Epithelial cell of esophagus (primary cell): ENCODE measurements at regions not wholly inside any gene's neighbourhood (a gene's known extent, or its start where the extent isn't known, plus 50 kb on each side); places are given as distances from the start of the nearest gene placed in this dataset.
"Not testable (repeated sequence)": the region's sequence is repeated elsewhere in the genome, so short reads cannot be mapped to it uniquely, and the experiment has no call there.

ENCODE experiments used
- DNase-seq: peaks from one replicate; pipeline ENCODE4 v3.0.0; 2010; ENCODE audit warnings: low read depth
- H3K4me3 ChIP-seq: 2 replicates; pipeline ENCODE4 v1.5.1; 2011; ENCODE audit warnings: mild to moderate bottlenecking, low read length, control low read depth
- TF ChIP-seq, protein P1 (sequence below): IDR thresholded peaks from 2 replicates; pipeline ENCODE4 v1.5.1; 2011; ENCODE audit warnings: low read depth, mild to moderate bottlenecking, low read length, control low read depth, inconsistent platforms; ENCODE audit not compliant: insufficient read depth; ENCODE audit errors: missing control alignments

DNA sequence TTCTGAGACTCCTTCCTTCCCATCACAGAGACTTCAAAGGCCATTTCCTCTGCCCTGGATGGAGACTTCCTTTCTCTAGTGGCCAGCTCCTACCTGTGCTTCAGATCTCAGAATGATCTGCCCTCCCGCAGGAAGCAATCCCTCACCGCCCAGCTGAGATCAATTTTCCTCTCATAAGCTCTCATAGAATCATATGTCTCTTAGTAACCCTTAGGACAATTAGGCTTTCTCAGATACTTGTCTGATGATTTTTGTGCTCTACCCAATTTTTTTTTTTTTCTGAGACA is 212.6 kb upstream of the PRSS58 start:
- no peak overlapping the region for H3K4me3 ChIP-seq
- peak; percentile 11 for DNase-seq
- TF ChIP-seq, protein P1, sequence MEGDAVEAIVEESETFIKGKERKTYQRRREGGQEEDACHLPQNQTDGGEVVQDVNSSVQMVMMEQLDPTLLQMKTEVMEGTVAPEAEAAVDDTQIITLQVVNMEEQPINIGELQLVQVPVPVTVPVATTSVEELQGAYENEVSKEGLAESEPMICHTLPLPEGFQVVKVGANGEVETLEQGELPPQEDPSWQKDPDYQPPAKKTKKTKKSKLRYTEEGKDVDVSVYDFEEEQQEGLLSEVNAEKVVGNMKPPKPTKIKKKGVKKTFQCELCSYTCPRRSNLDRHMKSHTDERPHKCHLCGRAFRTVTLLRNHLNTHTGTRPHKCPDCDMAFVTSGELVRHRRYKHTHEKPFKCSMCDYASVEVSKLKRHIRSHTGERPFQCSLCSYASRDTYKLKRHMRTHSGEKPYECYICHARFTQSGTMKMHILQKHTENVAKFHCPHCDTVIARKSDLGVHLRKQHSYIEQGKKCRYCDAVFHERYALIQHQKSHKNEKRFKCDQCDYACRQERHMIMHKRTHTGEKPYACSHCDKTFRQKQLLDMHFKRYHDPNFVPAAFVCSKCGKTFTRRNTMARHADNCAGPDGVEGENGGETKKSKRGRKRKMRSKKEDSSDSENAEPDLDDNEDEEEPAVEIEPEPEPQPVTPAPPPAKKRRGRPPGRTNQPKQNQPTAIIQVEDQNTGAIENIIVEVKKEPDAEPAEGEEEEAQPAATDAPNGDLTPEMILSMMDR, result no peak

DNA sequence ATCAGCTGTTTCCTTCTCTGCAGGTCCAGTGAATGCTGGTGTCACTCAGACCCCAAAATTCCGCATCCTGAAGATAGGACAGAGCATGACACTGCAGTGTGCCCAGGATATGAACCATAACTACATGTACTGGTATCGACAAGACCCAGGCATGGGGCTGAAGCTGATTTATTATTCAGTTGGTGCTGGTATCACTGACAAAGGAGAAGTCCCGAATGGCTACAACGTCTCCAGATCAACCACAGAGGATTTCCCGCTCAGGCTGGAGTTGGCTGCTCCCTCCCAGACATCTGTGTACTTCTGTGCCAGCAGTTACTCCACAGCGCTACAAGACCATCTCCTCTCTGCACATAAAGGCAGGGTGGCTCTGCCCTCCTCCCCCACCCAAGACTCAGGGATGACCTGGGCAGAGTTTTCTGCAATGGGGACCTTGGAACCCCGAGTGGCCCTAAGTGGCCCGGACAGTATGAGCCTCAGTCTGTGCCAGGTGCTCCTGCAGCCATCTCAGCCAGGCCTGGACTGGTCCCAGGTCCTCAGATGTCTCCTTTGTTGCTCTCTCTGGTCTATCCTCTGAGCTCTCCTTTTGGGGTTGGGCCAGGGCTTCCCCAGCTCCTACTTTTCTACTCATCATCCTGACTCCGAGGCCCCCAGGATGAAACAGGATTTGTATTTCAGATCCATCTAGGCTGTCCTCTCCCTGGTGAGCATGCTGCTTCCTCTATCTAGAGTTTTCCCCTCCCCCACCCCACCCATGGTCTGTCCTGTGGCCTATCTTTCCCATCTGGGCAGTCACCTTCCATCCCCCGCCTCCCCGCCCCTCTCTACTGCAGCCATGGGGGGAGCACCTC is 212.1 kb upstream of the PRSS58 start:
- TF ChIP-seq, protein P1, result no peak
- H3K4me3 ChIP-seq, result no peak overlapping the region
- no peak for DNase-seq

DNA sequence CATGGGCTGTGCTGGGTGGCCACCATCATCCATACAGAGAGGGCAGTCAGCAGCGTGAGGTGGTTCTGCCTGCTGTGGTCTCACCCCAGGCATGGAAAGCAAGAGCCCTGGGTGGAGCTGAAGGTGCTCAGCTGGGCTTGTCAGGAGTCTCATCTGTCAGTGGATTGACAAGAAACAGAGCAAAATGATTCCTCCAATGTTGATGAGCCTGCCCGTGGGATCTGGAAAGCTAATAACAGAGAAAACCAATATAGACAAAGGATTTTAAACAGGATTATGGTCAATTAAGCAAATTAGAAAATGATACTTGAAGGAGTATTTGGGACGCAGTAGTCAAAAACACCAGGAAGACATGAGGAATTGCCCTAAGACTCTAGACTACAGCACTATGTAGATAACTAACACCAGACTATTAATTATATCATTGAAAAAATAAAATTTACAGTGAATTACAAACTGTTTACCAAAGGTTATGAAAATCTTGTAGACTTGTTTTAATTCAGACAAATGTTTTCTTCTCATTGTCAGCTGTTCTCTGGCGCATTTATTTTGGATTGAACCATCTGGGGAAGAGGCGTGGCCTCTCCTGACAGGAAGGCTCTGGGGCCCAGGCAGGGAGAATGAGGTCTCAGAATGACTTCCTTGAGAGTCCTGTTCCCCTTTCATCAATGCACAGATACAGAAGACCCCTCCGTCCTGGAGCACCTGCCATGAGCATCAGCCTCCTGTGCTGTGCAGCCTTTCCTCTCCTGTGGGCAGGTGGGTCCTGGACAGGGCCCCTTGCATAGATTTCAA is 211.2 kb upstream of the PRSS58 start:
- no peak for DNase-seq
- no peak overlapping the region for H3K4me3 ChIP-seq
- TF ChIP-seq, protein P1, result no peak

DNA sequence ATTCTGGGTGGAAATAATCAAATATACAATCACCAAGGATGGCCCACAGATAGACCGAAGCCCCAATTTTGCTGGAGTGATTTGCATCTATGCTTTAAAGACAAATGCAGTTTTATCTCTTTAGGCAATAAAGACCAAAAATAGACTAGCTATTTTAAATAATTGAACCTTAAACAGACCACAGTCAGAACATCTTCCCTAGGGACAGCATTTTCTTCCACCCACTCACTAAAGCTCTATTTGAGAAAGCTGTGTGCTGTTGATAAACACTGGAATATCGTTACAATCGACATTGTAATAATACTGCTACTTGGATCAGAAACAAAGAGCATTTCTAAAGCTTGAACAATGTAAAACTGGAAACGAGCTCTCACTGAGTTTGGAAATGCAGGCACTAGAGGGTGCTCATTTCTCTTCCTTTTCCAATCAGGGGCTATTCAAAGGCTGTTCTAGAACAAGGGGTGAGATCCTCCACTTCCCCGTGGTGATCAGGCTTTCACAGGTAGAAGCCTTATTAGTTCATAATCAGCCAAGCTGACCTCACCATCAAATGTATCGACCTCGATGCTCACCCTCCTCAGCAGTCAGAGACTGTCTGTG is 209.3 kb upstream of the PRSS58 start:
- not testable (repeated sequence) for DNase-seq, H3K4me3 ChIP-seq

DNA sequence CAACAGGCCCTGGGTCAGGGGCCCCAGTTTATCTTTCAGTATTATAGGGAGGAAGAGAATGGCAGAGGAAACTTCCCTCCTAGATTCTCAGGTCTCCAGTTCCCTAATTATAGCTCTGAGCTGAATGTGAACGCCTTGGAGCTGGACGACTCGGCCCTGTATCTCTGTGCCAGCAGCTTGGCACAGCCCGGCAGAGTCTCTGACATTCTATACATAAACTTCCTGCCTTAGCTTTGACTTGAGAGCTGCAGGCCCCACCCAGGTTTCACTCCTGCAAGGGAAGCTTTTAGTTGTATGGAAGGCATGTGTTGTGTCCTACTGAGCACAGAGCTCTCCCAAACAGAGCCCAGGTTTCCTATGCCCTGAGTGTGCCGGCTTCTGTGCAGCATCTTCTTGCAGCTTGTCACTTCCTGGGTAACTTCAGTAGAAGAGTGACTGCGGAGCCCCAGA is 205.6 kb upstream of the PRSS58 start:
- no peak for DNase-seq
- no peak overlapping the region for H3K4me3 ChIP-seq
- TF ChIP-seq, protein P1, result no peak

DNA sequence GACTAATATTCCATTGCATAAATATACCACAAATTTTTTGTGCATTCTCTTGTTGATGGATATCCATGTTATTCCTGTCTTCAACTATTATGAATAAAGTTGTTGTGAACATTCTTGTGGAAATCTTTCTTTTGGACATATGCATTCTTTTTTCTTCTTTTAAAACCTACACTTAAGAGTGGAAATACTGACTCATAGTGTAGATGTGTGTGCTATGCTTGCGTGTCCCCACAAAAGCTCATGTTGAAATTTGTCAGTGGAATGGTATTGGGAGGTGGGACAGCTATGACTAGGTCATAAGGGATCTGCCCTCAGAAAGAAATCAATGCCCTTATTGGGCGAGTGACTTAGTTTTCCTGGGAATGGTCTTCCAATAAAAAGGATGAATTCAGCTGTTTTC is 203.6 kb upstream of the PRSS58 start:
- TF ChIP-seq, protein P1, result no peak
- H3K4me3 ChIP-seq, result no peak overlapping the region
- peak; percentile 74 for DNase-seq

DNA sequence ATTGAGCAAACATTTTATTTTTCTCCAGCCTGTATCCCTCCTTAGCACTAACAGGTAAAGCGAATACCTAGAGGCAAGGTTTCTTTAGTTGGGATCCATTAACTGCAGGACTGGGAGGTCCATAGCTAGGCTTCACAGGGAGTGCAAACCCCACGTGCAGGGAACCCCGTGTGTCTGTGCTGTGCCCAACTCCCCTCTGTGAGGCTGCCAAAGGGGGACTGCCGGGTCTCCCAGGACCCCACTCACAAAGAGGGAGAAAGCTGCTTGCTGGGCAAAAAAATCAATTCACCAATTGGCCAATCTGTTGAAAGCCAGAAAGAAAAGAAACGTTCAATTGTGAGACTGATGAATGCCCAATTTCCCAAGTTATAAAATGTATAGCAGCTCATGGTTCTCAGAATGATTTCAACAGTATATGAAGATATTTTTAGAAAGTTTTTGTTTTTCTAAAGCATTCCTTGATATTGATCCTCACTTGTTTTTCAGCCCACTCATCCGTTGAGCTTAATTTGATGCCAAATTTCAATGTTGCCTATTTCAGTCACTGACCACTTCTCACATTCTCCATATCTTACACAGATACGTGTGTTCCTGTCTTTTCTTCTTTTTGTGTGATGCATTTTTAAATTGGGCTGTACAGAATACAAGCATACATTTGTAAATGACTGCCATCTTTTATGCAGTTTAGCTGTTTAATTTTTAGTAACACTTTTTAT is 202.7 kb upstream of the PRSS58 start:
- DNase-seq, result no peak
- TF ChIP-seq, protein P1, result no peak
- no peak overlapping the region for H3K4me3 ChIP-seq
